ENCODE measurements at regions not wholly inside any gene's neighbourhood (a gene's known extent, or its start where the extent isn't known, plus 50 kb on each side); places are given as distances from the start of the nearest gene placed in this dataset.

DNA sequence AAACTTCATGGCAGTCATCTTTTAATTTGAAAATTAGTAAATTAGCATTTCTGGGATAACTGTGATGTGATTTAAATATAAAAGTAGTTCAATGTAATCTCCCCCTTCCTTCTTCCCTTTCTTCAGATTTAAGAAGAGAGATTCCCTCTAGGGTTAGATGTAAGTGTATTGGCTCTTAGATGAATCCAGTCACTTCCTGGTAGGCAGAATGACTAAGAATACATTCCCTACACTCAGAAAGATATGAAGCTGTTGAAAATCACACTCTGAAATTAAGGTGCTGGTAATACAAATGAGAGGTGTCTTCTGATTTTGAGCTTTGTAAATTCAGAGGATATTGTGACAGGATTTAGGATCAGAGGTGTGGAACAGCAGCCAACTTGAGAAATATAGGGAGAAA is 71.6 kb downstream of the TDRD15 start:
- H3K9ac ChIP-seq (ENCODE audit: low read length) = no peak overlapping the region
- ATAC-seq (no peak), DNase-seq (ENCODE audit: low read depth, low spot score) (no peak)
- no peaks in the 10 kb centered on the region for H4K20me1 ChIP-seq (ENCODE audit: insufficient read depth)
- H3K27me3 ChIP-seq (ENCODE audit: insufficient read depth, low read length) = peaks cover 9% of the 10 kb centered on the region; the same call in 1 of the 2 replicates
- H3K9me2 ChIP-seq (ENCODE audit: insufficient read depth) = no peaks in the 10 kb centered on the region
- CTCF ChIA-PET = no interaction called here
- TF ChIP-seq RAD21 (IDR thresholded peaks at IDR 0.05; ENCODE audit: low read depth) (no peak), YY1 (IDR thresholded peaks at IDR 0.05; ENCODE audit: extremely low read depth, insufficient replicate concordance, low read depth, low read length) (no peak), JUND (IDR thresholded peaks at IDR 0.05) (no peak), TCF7L2 (IDR thresholded peaks at IDR 0.05; ENCODE audit: borderline replicate concordance, extremely low read depth, insufficient read depth, insufficient read length) (no peak), ZNF274 (IDR thresholded peaks at IDR 0.05; ENCODE audit: low read depth, low read length) (no peak), EZH2 (IDR thresholded peaks at IDR 0.05) (no peak), SRF (IDR thresholded peaks at IDR 0.05; ENCODE audit: low read depth) (no peak), POLR2AphosphoS5 (IDR thresholded peaks at IDR 0.05; ENCODE audit: low read depth, low read length) (no peak), EGR1 (IDR thresholded peaks at IDR 0.05; ENCODE audit: low read depth) (no peak), ATF3 (IDR thresholded peaks at IDR 0.05) (no peak)
- H2AFZ ChIP-seq (ENCODE audit: low read depth, low read length, poor library complexity, severe bottlenecking) = no peak overlapping the region
- H3K36me3 ChIP-seq (ENCODE audit: control insufficient read depth in 1 of 2, insufficient read depth in 2 of 2, low read length in 2 of 2) = no peaks in the 10 kb centered on the region
- H3K4me3 ChIP-seq (replicated peaks in 1 of 2; ENCODE audit: low read depth in 1 of 2, low read length in 2 of 2) = no peak overlapping the region
- intact Hi-C loops (cut with micrococcal nuclease) = no loop called here
- no peaks in the 10 kb centered on the region for H3K4me1 ChIP-seq (ENCODE audit: control insufficient read depth in 1 of 2, insufficient read depth in 2 of 2, low read length in 2 of 2)
- H3K9me3 ChIP-seq (ENCODE audit: control insufficient read depth in 1 of 2, insufficient read depth in 1 of 2, low read depth in 1 of 2, low read length in 2 of 2) = no peaks in the 10 kb centered on the region
- no TSS peak for BruUV-seq (replicated peaks)
- no peak overlapping the region for H3K4me2 ChIP-seq (ENCODE audit: low read length)
- H3K79me2 ChIP-seq (ENCODE audit: insufficient read depth, low read length) = no peaks in the 10 kb centered on the region
- RAD21 ChIA-PET (ENCODE audit: low non-redundant PET in 1 of 2, low total read pairs in 2 of 2, uncharacterized antibody in 2 of 2, unreplicated experiment in 2 of 2) = no interaction called here
- POLR2A ChIA-PET = no interaction called here
- no peak overlapping the region for H3K27ac ChIP-seq (ENCODE audit: low read depth, low read length)

GRCh38 chr2:21198637-21199036 is 74.9 kb downstream of the TDRD15 start:
- CTCF ChIA-PET = no interaction called here

More at GRCh38 chr2:21198637-21199036, 74.9 kb downstream of the TDRD15 start:
- no peak overlapping the region for H2AFZ ChIP-seq (ENCODE audit: low read depth, low read length, poor library complexity, severe bottlenecking)
- H3K79me2 ChIP-seq (ENCODE audit: insufficient read depth, low read length) = no peaks in the 10 kb centered on the region
- H4K20me1 ChIP-seq (ENCODE audit: insufficient read depth) = no peaks in the 10 kb centered on the region
- ATAC-seq = no peak
- no TSS peak for BruUV-seq (replicated peaks)
- no peaks in the 10 kb centered on the region for H3K9me3 ChIP-seq (ENCODE audit: control insufficient read depth in 1 of 2, insufficient read depth in 1 of 2, low read depth in 1 of 2, low read length in 2 of 2)
- H3K36me3 ChIP-seq (ENCODE audit: control insufficient read depth in 1 of 2, insufficient read depth in 2 of 2, low read length in 2 of 2) = no peaks in the 10 kb centered on the region
- intact Hi-C loops (cut with micrococcal nuclease) = no loop called here
- H3K4me1 ChIP-seq (ENCODE audit: control insufficient read depth in 1 of 2, insufficient read depth in 2 of 2, low read length in 2 of 2) = no peaks in the 10 kb centered on the region
- no peak overlapping the region for H3K9ac ChIP-seq (ENCODE audit: low read length)
- H3K27ac ChIP-seq (ENCODE audit: low read depth, low read length) = no peak overlapping the region
- H3K9me2 ChIP-seq (ENCODE audit: insufficient read depth) = no peaks in the 10 kb centered on the region
- TF ChIP-seq SRF (IDR thresholded peaks at IDR 0.05; ENCODE audit: low read depth) (no peak), MAX (IDR thresholded peaks at IDR 0.05) (no peak), SIN3A (IDR thresholded peaks at IDR 0.05; ENCODE audit: low read depth) (no peak), CEBPB (IDR thresholded peaks at IDR 0.05; ENCODE audit: low read depth) (no peak), ZFX (IDR thresholded peaks at IDR 0.05) (no peak), EZH2phosphoT487 (IDR thresholded peaks at IDR 0.05; ENCODE audit: borderline replicate concordance) (no peak), ATF3 (IDR thresholded peaks at IDR 0.05) (no peak), JUND (IDR thresholded peaks at IDR 0.05) (no peak)
- TF ChIP-seq, protein P1, sequence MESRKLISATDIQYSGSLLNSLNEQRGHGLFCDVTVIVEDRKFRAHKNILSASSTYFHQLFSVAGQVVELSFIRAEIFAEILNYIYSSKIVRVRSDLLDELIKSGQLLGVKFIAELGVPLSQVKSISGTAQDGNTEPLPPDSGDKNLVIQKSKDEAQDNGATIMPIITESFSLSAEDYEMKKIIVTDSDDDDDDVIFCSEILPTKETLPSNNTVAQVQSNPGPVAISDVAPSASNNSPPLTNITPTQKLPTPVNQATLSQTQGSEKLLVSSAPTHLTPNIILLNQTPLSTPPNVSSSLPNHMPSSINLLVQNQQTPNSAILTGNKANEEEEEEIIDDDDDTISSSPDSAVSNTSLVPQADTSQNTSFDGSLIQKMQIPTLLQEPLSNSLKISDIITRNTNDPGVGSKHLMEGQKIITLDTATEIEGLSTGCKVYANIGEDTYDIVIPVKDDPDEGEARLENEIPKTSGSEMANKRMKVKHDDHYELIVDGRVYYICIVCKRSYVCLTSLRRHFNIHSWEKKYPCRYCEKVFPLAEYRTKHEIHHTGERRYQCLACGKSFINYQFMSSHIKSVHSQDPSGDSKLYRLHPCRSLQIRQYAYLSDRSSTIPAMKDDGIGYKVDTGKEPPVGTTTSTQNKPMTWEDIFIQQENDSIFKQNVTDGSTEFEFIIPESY (IDR thresholded peaks at IDR 0.05; ENCODE audit: extremely low read depth, insufficient replicate concordance, low read length) = no peak
- RAD21 ChIA-PET (ENCODE audit: low non-redundant PET in 1 of 2, low total read pairs in 2 of 2, uncharacterized antibody in 2 of 2, unreplicated experiment in 2 of 2) = no interaction called here
- no peak overlapping the region for H3K4me2 ChIP-seq (ENCODE audit: low read length)
- DNase-seq (ENCODE audit: low read depth, low spot score) = no peak
- no peak overlapping the region for H3K4me3 ChIP-seq (replicated peaks in 1 of 2; ENCODE audit: low read depth in 1 of 2, low read length in 2 of 2)
- peaks cover 11% of the 10 kb centered on the region; the same call in 1 of the 2 replicates for H3K27me3 ChIP-seq (ENCODE audit: insufficient read depth, low read length)
- POLR2A ChIA-PET = no interaction called here
